SK-N-SH (cell line): ENCODE measurements at regions not wholly inside any gene's neighbourhood (a gene's known extent, or its start where the extent isn't known, plus 50 kb on each side); places are given as distances from the start of the nearest gene placed in this dataset.

Experiments
- CTCF ChIP-seq: fragments of 200-600 bp; sonication (generic); IDR thresholded peaks from 2 replicates; pipeline ENCODE4 v1.6.1; 2017; ENCODE audit warnings: antibody characterized with exemption, mild to moderate bottlenecking, moderate library complexity
- FOXJ3 ChIP-seq: sonication (generic); formaldehyde crosslinking; IDR thresholded peaks from 2 replicates; pipeline ENCODE4 v1.5.1; 2020; ENCODE audit warnings: mild to moderate bottlenecking, missing genetic modification reagents
- MAX ChIP-seq: IDR thresholded peaks from 2 replicates; pipeline ENCODE4 v1.4.0; 2012; ENCODE audit warnings: low read depth
- POLR2AphosphoS5 ChIP-seq: IDR thresholded peaks from 2 replicates; pipeline ENCODE4 v1.6.1; 2012; ENCODE audit warnings: low read depth, low read length
- REST ChIP-seq: IDR thresholded peaks from 2 replicates; pipeline ENCODE4 v1.6.1; 2012; ENCODE audit warnings: mild to moderate bottlenecking, low read depth, low read length, moderate library complexity
- SMC3 ChIP-seq: IDR thresholded peaks from 2 replicates; pipeline ENCODE4 v1.6.1; 2012; ENCODE audit warnings: low read depth, low read length, improper control_type of control experiment
- TAF1 ChIP-seq: IDR thresholded peaks from 2 replicates; pipeline ENCODE4 v1.6.1; 2012; ENCODE audit warnings: low read depth, mild to moderate bottlenecking, low read length, moderate library complexity, borderline replicate concordance
- USF2 ChIP-seq: fragments of 150-350 bp; IDR thresholded peaks from 2 replicates; pipeline ENCODE4 v1.6.1; 2017; ENCODE audit warnings: antibody characterized with exemption, low read length, low read depth, borderline replicate concordance
- YY1 ChIP-seq: IDR thresholded peaks from 2 replicates; pipeline ENCODE4 v1.4.0; 2012; ENCODE audit warnings: low read depth, mild to moderate bottlenecking

- TF ChIP-seq CTCF: no peak
- no peak for TF ChIP-seq USF2
- no peak for TF ChIP-seq REST
- TF ChIP-seq POLR2AphosphoS5: no peak
- TF ChIP-seq FOXJ3: no peak
- TF ChIP-seq SMC3: no peak
- TF ChIP-seq YY1: no peak
- TF ChIP-seq MAX: no peak
- TF ChIP-seq TAF1: no peak
Measured at GRCh38 chr2:144624451-144624850, 104.5 kb upstream of the ZEB2 start.
